SU-DHL-6 (cell line): ENCODE measurements at regions not wholly inside any gene's neighbourhood (a gene's known extent, or its start where the extent isn't known, plus 50 kb on each side); places are given as distances from the start of the nearest gene placed in this dataset.

Source experiments
- H2AFZ ChIP-seq: fragments of 200-600 bp; sonication (generic); 2 replicates; pipeline ENCODE4 v1.6.1; 2014; ENCODE audit warnings: low read depth, mild to moderate bottlenecking, moderate library complexity, mixed read lengths, antibody characterized with exemption, low read length; ENCODE audit not compliant: severe bottlenecking
- H3F3A ChIP-seq: fragments of 200-600 bp; shearing (Covaris generic); 2 replicates; pipeline ENCODE4 v1.6.0; 2016; ENCODE audit warnings: antibody characterized with exemption, mild to moderate bottlenecking; ENCODE audit not compliant: insufficient read depth
- H3K27ac ChIP-seq: fragments of 200-600 bp; sonication (generic); 2 replicates; pipeline ENCODE4 v1.5.1; 2016; ENCODE audit warnings: low read depth, mild to moderate bottlenecking, low read length, moderate library complexity, mixed read lengths
- H3K27me3 ChIP-seq: fragments of 200-600 bp; sonication (generic), shearing (Covaris generic); 2 replicates; pipeline ENCODE4 v1.6.0; 2014; ENCODE audit warnings: mild to moderate bottlenecking, low read length
- H3K36me3 ChIP-seq: fragments of 200-600 bp; sonication (generic); 2 replicates; pipeline ENCODE4 v1.6.1; 2014; ENCODE audit warnings: mild to moderate bottlenecking, low read length, mixed read lengths
- H3K4me2 ChIP-seq: fragments of 300-600, 200-600 bp; shearing (Covaris generic), sonication (generic); 2 replicates; pipeline ENCODE4 v1.6.0; 2014; ENCODE audit warnings: low read length, low read depth, mild to moderate bottlenecking; ENCODE audit not compliant: poor library complexity, severe bottlenecking
- H3K4me3 ChIP-seq: fragments of 200-600 bp; sonication (generic); 2 replicates; pipeline ENCODE4 v1.5.1; 2014; ENCODE audit warnings: antibody characterized with exemption, low read length, mild to moderate bottlenecking, mixed read lengths; ENCODE audit not compliant: insufficient read depth, poor library complexity, severe bottlenecking
- H3K79me2 ChIP-seq: fragments of 200-600 bp; sonication (generic); 2 replicates; pipeline ENCODE4 v1.6.1; 2014; ENCODE audit warnings: mild to moderate bottlenecking, low read length, moderate library complexity; ENCODE audit not compliant: insufficient read depth
- H3K9ac ChIP-seq: fragments of 200-600 bp; sonication (generic); 2 replicates; pipeline ENCODE4 v1.7.0; 2014; ENCODE audit warnings: mild to moderate bottlenecking, low read length
- H3K9me2 ChIP-seq: fragments of 200-600 bp; sonication (generic); replicated peaks from 2 replicates; pipeline ENCODE4 v1.6.1; 2014; ENCODE audit warnings: low read length; ENCODE audit not compliant: insufficient read depth
- H3K9me3 ChIP-seq: fragments of 200-600 bp; sonication (generic); 2 replicates; pipeline ENCODE4 v1.6.1; 2014; ENCODE audit warnings: low read length, mixed read lengths; ENCODE audit not compliant: insufficient read depth
- H4K20me1 ChIP-seq: fragments of 200-600 bp; sonication (generic); 2 replicates; pipeline ENCODE4 v1.6.1; 2014; ENCODE audit warnings: low read depth, mild to moderate bottlenecking, antibody characterized with exemption, low read length, moderate library complexity, mixed read lengths
- EZH2phosphoT487 ChIP-seq: fragments of 200-600 bp; sonication (generic), shearing (Covaris generic); conservative IDR thresholded peaks from 2 replicates; pipeline ENCODE4 v1.6.1; 2018; ENCODE audit warnings: mild to moderate bottlenecking, antibody characterized with exemption, low read length, moderate library complexity, mixed read lengths
- TF ChIP-seq, protein P1 (sequence below): fragments of 200-600 bp; sonication (generic); IDR thresholded peaks from one replicate; pipeline ENCODE4 v1.5.1; 2017; ENCODE audit warnings: antibody characterized with exemption, mild to moderate bottlenecking, low read length, moderate library complexity; ENCODE audit not compliant: insufficient read depth, poor library complexity, severe bottlenecking

DNA sequence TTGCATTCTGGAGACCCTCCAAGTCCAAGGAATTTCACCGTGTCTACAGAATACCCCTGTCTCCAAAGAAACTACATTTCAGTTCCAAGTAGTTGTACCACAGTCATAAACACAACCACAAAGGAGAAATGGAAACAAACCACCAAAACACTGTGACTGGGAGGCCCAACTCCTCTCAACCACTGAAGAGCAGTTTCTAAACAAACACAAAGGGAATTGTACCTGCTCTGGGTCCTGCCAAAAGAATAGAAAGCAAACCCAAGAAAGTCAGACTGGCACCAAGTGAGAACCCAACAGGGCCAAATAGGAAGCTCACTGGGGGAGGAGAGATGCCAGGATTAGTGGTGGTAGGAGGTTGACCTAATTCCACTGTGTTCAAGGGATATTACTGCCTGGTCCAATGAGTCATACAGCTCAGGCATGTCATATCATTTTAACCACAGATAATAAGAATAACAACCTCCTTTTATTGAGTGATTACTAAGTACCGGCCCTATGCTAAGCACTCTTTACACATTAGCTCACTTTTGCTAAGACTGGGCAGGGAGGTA lies 123.9 kb upstream of the PPP2R5A start:
- H3K9me2 ChIP-seq = no peaks in the 10 kb centered on the region
- no peaks in the 10 kb centered on the region for H3K27me3 ChIP-seq
- no peak overlapping the region for H2AFZ ChIP-seq
- no peaks in the 10 kb centered on the region for H3K79me2 ChIP-seq
- H4K20me1 ChIP-seq = no peaks in the 10 kb centered on the region
- no peak overlapping the region for H3K9ac ChIP-seq
- H3K36me3 ChIP-seq = no peaks in the 10 kb centered on the region
- H3K4me2 ChIP-seq = no peak overlapping the region
- no peak overlapping the region for H3K4me3 ChIP-seq
- no peaks in the 10 kb centered on the region for H3F3A ChIP-seq
- H3K27ac ChIP-seq = no peak overlapping the region
- no peak for TF ChIP-seq EZH2phosphoT487
- TF ChIP-seq, protein P1, sequence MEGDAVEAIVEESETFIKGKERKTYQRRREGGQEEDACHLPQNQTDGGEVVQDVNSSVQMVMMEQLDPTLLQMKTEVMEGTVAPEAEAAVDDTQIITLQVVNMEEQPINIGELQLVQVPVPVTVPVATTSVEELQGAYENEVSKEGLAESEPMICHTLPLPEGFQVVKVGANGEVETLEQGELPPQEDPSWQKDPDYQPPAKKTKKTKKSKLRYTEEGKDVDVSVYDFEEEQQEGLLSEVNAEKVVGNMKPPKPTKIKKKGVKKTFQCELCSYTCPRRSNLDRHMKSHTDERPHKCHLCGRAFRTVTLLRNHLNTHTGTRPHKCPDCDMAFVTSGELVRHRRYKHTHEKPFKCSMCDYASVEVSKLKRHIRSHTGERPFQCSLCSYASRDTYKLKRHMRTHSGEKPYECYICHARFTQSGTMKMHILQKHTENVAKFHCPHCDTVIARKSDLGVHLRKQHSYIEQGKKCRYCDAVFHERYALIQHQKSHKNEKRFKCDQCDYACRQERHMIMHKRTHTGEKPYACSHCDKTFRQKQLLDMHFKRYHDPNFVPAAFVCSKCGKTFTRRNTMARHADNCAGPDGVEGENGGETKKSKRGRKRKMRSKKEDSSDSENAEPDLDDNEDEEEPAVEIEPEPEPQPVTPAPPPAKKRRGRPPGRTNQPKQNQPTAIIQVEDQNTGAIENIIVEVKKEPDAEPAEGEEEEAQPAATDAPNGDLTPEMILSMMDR = no peak
- no peaks in the 10 kb centered on the region for H3K9me3 ChIP-seq

DNA sequence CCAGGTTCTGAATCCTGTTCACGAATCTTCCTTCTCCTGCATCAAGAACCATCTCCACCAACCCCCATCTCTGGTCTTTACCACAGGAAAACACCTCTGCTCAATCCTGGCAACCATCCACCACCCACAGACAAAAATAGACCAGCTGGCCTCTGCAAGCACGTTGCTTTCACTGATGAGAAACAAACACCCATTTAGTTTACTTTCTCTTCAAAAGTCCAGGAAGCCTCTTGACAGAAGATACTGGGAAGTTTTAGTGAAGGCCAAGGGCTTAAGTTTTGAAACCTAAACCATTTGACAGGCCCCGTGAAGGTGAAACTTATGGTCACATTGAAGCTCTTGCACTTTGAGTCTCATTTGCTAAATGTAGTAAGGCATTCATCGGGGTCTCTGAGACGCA lies 122.6 kb upstream of the PPP2R5A start:
- Histone ChIP-seq H3K4me2 (no peak overlapping the region), H3K9me3 (no peaks in the 10 kb centered on the region), H3K27me3 (no peaks in the 10 kb centered on the region), H3F3A (no peaks in the 10 kb centered on the region), H2AFZ (no peak overlapping the region), H3K79me2 (no peaks in the 10 kb centered on the region), H3K4me3 (no peak overlapping the region), H3K27ac (no peak overlapping the region), H4K20me1 (no peaks in the 10 kb centered on the region), H3K9me2 (no peaks in the 10 kb centered on the region), H3K9ac (no peak overlapping the region), H3K36me3 (no peaks in the 10 kb centered on the region)
- no peak for TF ChIP-seq EZH2phosphoT487
- TF ChIP-seq, protein P1 = no peak

DNA sequence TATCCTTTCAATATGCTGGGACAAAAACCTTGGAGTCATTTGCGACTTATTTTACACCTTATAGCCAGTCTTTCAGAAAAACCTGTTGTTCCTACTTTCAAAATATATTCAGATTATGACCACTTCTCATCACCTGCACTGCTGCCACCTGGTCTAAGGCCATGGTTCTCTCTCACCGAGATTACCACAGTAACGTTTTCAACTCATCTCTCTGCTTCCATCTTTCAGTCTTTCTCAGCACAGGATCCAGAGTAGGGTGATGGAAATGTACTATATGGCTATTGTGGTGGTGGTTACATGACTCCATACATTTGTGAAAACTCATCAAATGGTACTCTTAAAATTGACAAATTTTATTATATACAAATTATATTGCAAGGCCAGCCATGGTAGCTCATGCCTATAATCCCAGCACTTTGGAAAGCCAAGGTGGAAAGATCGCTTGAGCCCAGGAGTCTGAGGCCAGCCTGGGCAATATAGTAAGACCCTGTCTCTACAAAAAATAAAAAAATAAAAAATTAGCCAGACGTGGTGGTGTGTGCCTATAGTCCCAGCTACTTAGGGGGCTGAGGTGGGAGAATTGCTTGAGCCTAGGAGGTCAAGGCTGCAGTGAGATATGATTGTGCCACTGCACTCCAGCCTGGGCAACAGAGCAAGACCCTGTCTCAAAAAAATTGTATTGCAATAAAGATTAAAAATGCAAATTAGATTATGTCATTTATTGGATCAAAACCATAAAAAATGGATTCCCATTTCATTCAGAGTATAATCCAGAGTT lies 120.9 kb upstream of the PPP2R5A start:
- H3K9me3 ChIP-seq = no peaks in the 10 kb centered on the region
- no peak overlapping the region for H3K9ac ChIP-seq
- no peaks in the 10 kb centered on the region for H3F3A ChIP-seq
- H3K27ac ChIP-seq = no peak overlapping the region
- no peaks in the 10 kb centered on the region for H3K27me3 ChIP-seq
- no peaks in the 10 kb centered on the region for H3K9me2 ChIP-seq
- no peak for TF ChIP-seq EZH2phosphoT487
- TF ChIP-seq, protein P1 = no peak
- H3K4me2 ChIP-seq = no peak overlapping the region
- H3K4me3 ChIP-seq = no peak overlapping the region
- H4K20me1 ChIP-seq = no peaks in the 10 kb centered on the region
- no peaks in the 10 kb centered on the region for H3K79me2 ChIP-seq
- no peaks in the 10 kb centered on the region for H3K36me3 ChIP-seq
- H2AFZ ChIP-seq = no peak overlapping the region
